ENCODE measurements at regions not wholly inside any gene's neighbourhood (a gene's known extent, or its start where the extent isn't known, plus 50 kb on each side); places are given as distances from the start of the nearest gene placed in this dataset.

DNA sequence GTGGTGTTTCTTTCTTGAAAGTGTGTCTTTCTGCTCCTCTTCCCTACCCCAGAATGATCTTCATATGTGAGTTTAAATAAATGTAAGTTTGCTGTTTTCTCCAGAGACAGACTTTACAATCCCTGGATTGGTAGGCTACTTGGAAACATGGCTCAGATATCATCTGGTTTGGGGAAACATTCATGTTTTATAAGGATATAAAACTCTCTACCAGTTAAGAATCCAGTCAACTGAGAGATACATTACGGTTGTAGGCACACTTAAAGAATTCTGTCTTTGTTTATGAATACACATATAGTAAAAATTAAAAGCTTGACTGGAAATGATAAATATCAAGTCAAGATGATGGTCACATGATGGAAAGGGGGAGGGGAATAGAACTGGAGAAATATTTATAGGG lies 739.3 kb downstream of the SLC4A3 start:
- no peak for TF ChIP-seq CTCF (IDR thresholded peaks at IDR 0.05 in 4 of 5, conservative IDR thresholded peaks at IDR 0.05 in 1 of 5)
- no peak for TF ChIP-seq POLR2A (IDR thresholded peaks at IDR 0.05)

Measured in gastrocnemius medialis (tissue), 4 donors.